ENCODE measurements at regions not wholly inside any gene's neighbourhood (a gene's known extent, or its start where the extent isn't known, plus 50 kb on each side); places are given as distances from the start of the nearest gene placed in this dataset.

GRCh38 chr20:51884561-51884960 is 82.2 kb upstream of the SALL4 start:
- TF ChIP-seq CTCF (IDR thresholded peaks at IDR 0.05; ENCODE audit: low read length) (no peak), EZH2 (IDR thresholded peaks at IDR 0.05; ENCODE audit: borderline replicate concordance, low read length) (no peak)

Measured in OCI-LY1 (cell line).